CD4-positive, alpha-beta memory T cell (primary cell): ENCODE measurements at regions not wholly inside any gene's neighbourhood (a gene's known extent, or its start where the extent isn't known, plus 50 kb on each side); places are given as distances from the start of the nearest gene placed in this dataset.

Source experiments
- CTCF ChIA-PET: fragments of 350-600 bp; sonication (Branson Sonifier 250); formaldehyde crosslinking; loops from one replicate; lab custom pipeline; 2021; ENCODE audit warnings: inconsistent platforms; ENCODE audit not compliant: partially characterized antibody; lab: Charles Lee
- POLR2A ChIA-PET: fragments of 350-600 bp; sonication (Branson Sonifier 250); formaldehyde crosslinking; loops from one replicate; lab custom pipeline; 2021; ENCODE audit not compliant: partially characterized antibody; lab: Charles Lee
- DNase-seq, 5 donors: peaks; one replicate each; pipeline versions ENCODE4 v3.0.0 to v3.0.0-alpha.2; 2020 to 2022; ENCODE audit warnings: mixed read lengths in 1 of 5
- H3K27ac ChIP-seq: one replicate; pipeline ENCODE4 v1.7.0; 2013; ENCODE audit warnings: low read depth, low read length
- H3K27me3 ChIP-seq: 2 replicates; pipeline ENCODE4 v1.7.0; 2013; ENCODE audit warnings: mild to moderate bottlenecking, low read length, moderate library complexity; ENCODE audit not compliant: insufficient read depth
- H3K36me3 ChIP-seq: 2 replicates; pipeline ENCODE4 v1.7.0; 2013; ENCODE audit warnings: mild to moderate bottlenecking, low read length, moderate library complexity; ENCODE audit not compliant: insufficient read depth
- H3K4me1 ChIP-seq: 2 replicates; pipeline ENCODE4 v1.7.0; 2013; ENCODE audit warnings: mild to moderate bottlenecking, low read length, moderate library complexity; ENCODE audit not compliant: insufficient read depth
- H3K4me3 ChIP-seq, 2 donors: one replicate each; pipeline ENCODE4 v1.7.0; 2013; ENCODE audit warnings: low read length in 2 of 2, mild to moderate bottlenecking in 1 of 2
- H3K9me3 ChIP-seq, 2 donors: one replicate each; pipeline ENCODE4 v1.7.0; 2013; ENCODE audit warnings: low read length in 2 of 2, control low read depth in 1 of 2; ENCODE audit not compliant: control insufficient read depth in 1 of 2
- H3K27ac Mint-ChIP-seq, 7 donors: one replicate each; pipeline ENCODE4 v1.8.0; 2020 to 2021; ENCODE audit warnings: mixed read lengths in 7 of 7, mild to moderate bottlenecking in 6 of 7, inconsistent platforms in 3 of 7, moderate library complexity in 3 of 7
- H3K27me3 Mint-ChIP-seq, 2 donors: one replicate each; pipeline ENCODE4 v1.8.0; 2020 to 2021; ENCODE audit warnings: mixed read lengths in 2 of 2
- H3K36me3 Mint-ChIP-seq, 2 donors: one replicate each; pipeline ENCODE4 v1.8.0; 2020 to 2021; ENCODE audit warnings: mixed read lengths in 2 of 2, inconsistent platforms in 1 of 2, mild to moderate bottlenecking in 1 of 2
- H3K4me1 Mint-ChIP-seq, 4 donors: one replicate each; pipeline ENCODE4 v1.8.0; 2020 to 2021; ENCODE audit warnings: mixed read lengths in 4 of 4, mild to moderate bottlenecking in 1 of 4
- H3K4me3 Mint-ChIP-seq, 8 donors: one replicate each; pipeline ENCODE4 v1.8.0; 2020 to 2021; ENCODE audit warnings: mixed read lengths in 8 of 8, mild to moderate bottlenecking in 7 of 8, moderate library complexity in 6 of 8, inconsistent platforms in 3 of 8
- H3K9me3 Mint-ChIP-seq, 8 donors: one replicate each; pipeline ENCODE4 v1.8.0; 2020 to 2021; ENCODE audit warnings: mixed read lengths in 8 of 8, mild to moderate bottlenecking in 5 of 8, inconsistent platforms in 3 of 8, moderate library complexity in 1 of 8
- intact Hi-C: fragments of 100-400 bp; cut with micrococcal nuclease; formaldehyde crosslinking; loops from one replicate; pipeline ENCODE4 v1.15.1; 2023

GRCh38 chr6:56853541-56853940 lies 101.4 kb upstream of the BEND6 start:
- Mint-ChIP-seq H3K4me1 (peaks cover 13 to 24% (median 17%) of the 10 kb centered on the region in 4 donors), H3K9me3 (peaks cover 0 to 5% (median 0%) of the 10 kb centered on the region in 8 donors), H3K27me3 (peaks cover 23 to 34% of the 10 kb centered on the region in 2 donors), H3K36me3 (no peaks in the 10 kb centered on the region), H3K4me3 (no peak overlapping the region), H3K27ac (no peak overlapping the region)
- Histone ChIP-seq H3K9me3 (no peaks in the 10 kb centered on the region), H3K27ac (no peak overlapping the region), H3K4me1 (peaks cover 9% of the 10 kb centered on the region), H3K27me3 (peaks cover 3% of the 10 kb centered on the region), H3K36me3 (no peaks in the 10 kb centered on the region), H3K4me3 (no peak overlapping the region)
- ChIA-PET POLR2A (no interaction called here), CTCF (interaction anchor here (1.9 kb wide), 1 partner anchor 218 kb away, joined by 5 read pairs; no protein-coding TSS in a partner anchor)
- intact Hi-C loops = loop anchor here (2.0 to 5.0 kb wide), 2 partner anchors 145 to 496 kb away; no protein-coding TSS in a partner anchor
- no peak for DNase-seq

GRCh38 chr6:56852260-56853010 lies 102.5 kb upstream of the BEND6 start:
- H3K27me3 Mint-ChIP-seq = peaks cover 24 to 40% of the 10 kb centered on the region in 2 donors
- peaks cover 0 to 2% of the 10 kb centered on the region in 2 donors for H3K36me3 Mint-ChIP-seq
- H3K4me3 Mint-ChIP-seq = peak overlapping the region in 5 of 8 donors; percentile 6 to 86 (median 76)
- H3K27ac ChIP-seq = no peak overlapping the region
- H3K36me3 ChIP-seq = no peaks in the 10 kb centered on the region
- peaks cover 9% of the 10 kb centered on the region for H3K4me1 ChIP-seq
- no peak overlapping the region for H3K27ac Mint-ChIP-seq
- CTCF ChIA-PET = interaction anchor here (1.1 to 1.9 kb wide), 3 partner anchors 8 to 494 kb away, joined by 3 to 5 read pairs (median 4); no protein-coding TSS in a partner anchor
- H3K9me3 Mint-ChIP-seq = peaks cover 0 to 5% (median 0%) of the 10 kb centered on the region in 8 donors
- H3K27me3 ChIP-seq = peaks cover 3% of the 10 kb centered on the region
- H3K9me3 ChIP-seq = no peaks in the 10 kb centered on the region
- DNase-seq = no peak
- intact Hi-C loops = loop anchor here (1.0 to 5.0 kb wide), 3 partner anchors 144 to 495 kb away; no protein-coding TSS in a partner anchor
- no peak overlapping the region for H3K4me3 ChIP-seq
- peaks cover 13 to 24% (median 17%) of the 10 kb centered on the region in 4 donors for H3K4me1 Mint-ChIP-seq
- POLR2A ChIA-PET = no interaction called here

GRCh38 chr6:56851541-56852259 lies 103.2 kb upstream of the BEND6 start:
- ChIA-PET CTCF (interaction anchor here (0.9 to 1.9 kb wide), 9 partner anchors 9 to 493 kb away, joined by 3 to 8 read pairs (median 4); no protein-coding TSS in a partner anchor), POLR2A (no interaction called here)
- H3K36me3 Mint-ChIP-seq = peaks cover 0 to 3% of the 10 kb centered on the region in 2 donors
- intact Hi-C loops = loop anchor here (1.0 to 5.0 kb wide), 3 partner anchors 143 to 494 kb away; no protein-coding TSS in a partner anchor
- H3K27me3 Mint-ChIP-seq = peaks cover 26 to 42% of the 10 kb centered on the region in 2 donors
- DNase-seq = peak in 3 of 5 donors; percentile 11 to 32 (median 14)
- peaks cover 0 to 5% (median 0%) of the 10 kb centered on the region in 8 donors for H3K9me3 Mint-ChIP-seq
- H3K4me1 Mint-ChIP-seq = peaks cover 13 to 24% (median 17%) of the 10 kb centered on the region in 4 donors
- no peak overlapping the region for H3K4me3 ChIP-seq
- H3K9me3 ChIP-seq = no peaks in the 10 kb centered on the region
- H3K27ac Mint-ChIP-seq = peak overlapping the region in 3 of 7 donors; percentile 2 to 64 (median 25)
- H3K27ac ChIP-seq = no peak overlapping the region
- peaks cover 3% of the 10 kb centered on the region for H3K27me3 ChIP-seq
- no peaks in the 10 kb centered on the region for H3K36me3 ChIP-seq
- H3K4me1 ChIP-seq = peaks cover 9% of the 10 kb centered on the region
- peak overlapping the region; percentile 73 to 86 (median 75) for H3K4me3 Mint-ChIP-seq

- Histone ChIP-seq H3K9me3 (no peaks in the 10 kb centered on the region), H3K4me1 (peaks cover 9% of the 10 kb centered on the region), H3K27me3 (peaks cover 3% of the 10 kb centered on the region), H3K27ac (no peak overlapping the region), H3K4me3 (no peak overlapping the region), H3K36me3 (no peaks in the 10 kb centered on the region)
- ChIA-PET CTCF (interaction anchor here (0.9 to 1.7 kb wide), 8 partner anchors 10 to 492 kb away, joined by 3 to 8 read pairs (median 4); no protein-coding TSS in a partner anchor), POLR2A (no interaction called here)
- H3K27me3 Mint-ChIP-seq = peaks cover 31 to 44% of the 10 kb centered on the region in 2 donors
- DNase-seq = no peak
- peaks cover 0 to 3% of the 10 kb centered on the region in 2 donors for H3K36me3 Mint-ChIP-seq
- peaks cover 13 to 24% (median 17%) of the 10 kb centered on the region in 4 donors for H3K4me1 Mint-ChIP-seq
- H3K4me3 Mint-ChIP-seq = peak overlapping the region; percentile 73 to 86 (median 75)
- peak overlapping the region in 1 of 7 donors; percentile 64 for H3K27ac Mint-ChIP-seq
- intact Hi-C loops = loop anchor here (5.0 kb wide), 1 partner anchor 494 kb away; no protein-coding TSS in a partner anchor
- H3K9me3 Mint-ChIP-seq = peaks cover 0 to 5% (median 0%) of the 10 kb centered on the region in 8 donors
Measured at GRCh38 chr6:56851074-56851473, 103.8 kb upstream of the BEND6 start.

- H3K27me3 Mint-ChIP-seq = peaks cover 32 to 39% of the 10 kb centered on the region in 2 donors
- intact Hi-C loops = loop anchor here (5.0 kb wide), 1 partner anchor 493 kb away; no protein-coding TSS in a partner anchor
Measured at GRCh38 chr6:56850626-56851025, 104.3 kb upstream of the BEND6 start.

GRCh38 chr6:56849896-56850295 lies 105.0 kb upstream of the BEND6 start:
- H3K4me3 ChIP-seq = no peak overlapping the region
- H3K27me3 ChIP-seq = peaks cover 3% of the 10 kb centered on the region
- no peaks in the 10 kb centered on the region for H3K36me3 ChIP-seq
- intact Hi-C loops = loop anchor here (5.0 kb wide), 1 partner anchor 493 kb away; no protein-coding TSS in a partner anchor
- ChIA-PET CTCF (no interaction called here), POLR2A (no interaction called here)
- H3K4me1 ChIP-seq = peaks cover 9% of the 10 kb centered on the region
- Mint-ChIP-seq H3K4me3 (peak overlapping the region in 1 of 8 donors; percentile 9), H3K27ac (no peak overlapping the region), H3K27me3 (peaks cover 36 to 46% of the 10 kb centered on the region in 2 donors), H3K9me3 (peaks cover 0 to 5% (median 0%) of the 10 kb centered on the region in 8 donors), H3K36me3 (peaks cover 0 to 3% of the 10 kb centered on the region in 2 donors), H3K4me1 (peaks cover 13 to 29% (median 17%) of the 10 kb centered on the region in 4 donors)
- no peak overlapping the region for H3K27ac ChIP-seq
- DNase-seq = no peak
- H3K9me3 ChIP-seq = no peaks in the 10 kb centered on the region

More at GRCh38 chr6:56850626-56851025, 104.3 kb upstream of the BEND6 start:
- Mint-ChIP-seq H3K4me1 (peaks cover 13 to 24% (median 17%) of the 10 kb centered on the region in 4 donors), H3K36me3 (peaks cover 0 to 3% of the 10 kb centered on the region in 2 donors), H3K4me3 (peak overlapping the region in 3 of 8 donors; percentile 73 to 79 (median 76)), H3K27ac (no peak overlapping the region), H3K9me3 (peaks cover 0 to 5% (median 0%) of the 10 kb centered on the region in 8 donors)
- Histone ChIP-seq H3K4me3 (no peak overlapping the region), H3K9me3 (no peaks in the 10 kb centered on the region), H3K27ac (no peak overlapping the region), H3K4me1 (peaks cover 9% of the 10 kb centered on the region), H3K27me3 (peaks cover 3% of the 10 kb centered on the region), H3K36me3 (no peaks in the 10 kb centered on the region)
- CTCF ChIA-PET = interaction anchor here (1.2 to 1.7 kb wide), 5 partner anchors 10 to 213 kb away, joined by 3 to 8 read pairs (median 4); no protein-coding TSS in a partner anchor
- POLR2A ChIA-PET = no interaction called here
- DNase-seq = no peak
